ENCODE measurements at regions not wholly inside any gene's neighbourhood (a gene's known extent, or its start where the extent isn't known, plus 50 kb on each side); places are given as distances from the start of the nearest gene placed in this dataset.

DNA sequence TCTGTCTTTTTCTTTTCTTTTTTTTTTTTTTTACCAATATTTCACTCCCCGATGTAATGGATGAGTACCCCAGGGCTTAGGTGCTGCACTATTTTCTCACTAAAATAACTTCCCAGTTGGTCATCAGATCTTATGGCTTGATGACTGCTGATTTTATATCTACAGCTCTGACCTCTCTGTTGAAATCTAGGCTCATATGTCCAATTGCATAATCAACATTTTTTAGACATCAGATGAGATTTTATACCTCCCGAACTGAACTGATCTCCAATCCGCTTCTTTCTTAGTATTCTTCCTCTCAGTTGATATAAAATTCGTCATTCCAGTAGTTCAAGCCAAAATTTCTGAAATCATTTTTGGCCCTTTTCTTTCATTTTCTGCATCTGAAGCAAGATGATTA, 1236.5 kb downstream of the SLC16A7 start:
- DNase-seq (no peak), ATAC-seq (no peak)
- Mint-ChIP-seq H3K4me3 (no peak overlapping the region), H3K9me3 (peaks cover 9% of the 10 kb centered on the region), H3K4me1 (ENCODE audit: low read depth) (no peaks in the 10 kb centered on the region), H3K36me3 (ENCODE audit: insufficient read depth) (no peaks in the 10 kb centered on the region), H3K27me3 (ENCODE audit: low read depth) (no peaks in the 10 kb centered on the region)

DNA sequence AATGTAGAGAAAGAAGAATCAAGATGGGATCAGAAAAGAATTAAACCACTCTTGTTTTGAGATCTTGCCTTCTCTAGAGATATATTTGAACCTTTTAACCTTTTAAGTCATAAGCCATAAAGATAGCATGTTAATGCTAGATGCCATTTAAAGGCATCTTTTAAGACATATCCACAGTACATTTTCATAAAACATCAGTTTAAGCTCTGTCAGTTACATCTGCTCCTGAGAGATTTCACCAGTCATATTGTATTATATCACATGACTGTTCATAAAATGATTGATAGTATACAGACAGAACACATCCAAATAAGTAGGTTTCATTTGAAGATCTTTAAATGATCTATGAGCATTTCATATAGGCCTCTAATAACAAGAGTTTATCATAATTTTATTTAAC, 1238.5 kb downstream of the SLC16A7 start:
- H3K4me1 Mint-ChIP-seq (ENCODE audit: low read depth) = no peaks in the 10 kb centered on the region
- no peak for ATAC-seq
- no peaks in the 10 kb centered on the region for H3K36me3 Mint-ChIP-seq (ENCODE audit: insufficient read depth)
- no peak for DNase-seq
- no peaks in the 10 kb centered on the region for H3K27me3 Mint-ChIP-seq (ENCODE audit: low read depth)
- H3K4me3 Mint-ChIP-seq = no peak overlapping the region
- H3K9me3 Mint-ChIP-seq = peaks cover 2% of the 10 kb centered on the region

DNA sequence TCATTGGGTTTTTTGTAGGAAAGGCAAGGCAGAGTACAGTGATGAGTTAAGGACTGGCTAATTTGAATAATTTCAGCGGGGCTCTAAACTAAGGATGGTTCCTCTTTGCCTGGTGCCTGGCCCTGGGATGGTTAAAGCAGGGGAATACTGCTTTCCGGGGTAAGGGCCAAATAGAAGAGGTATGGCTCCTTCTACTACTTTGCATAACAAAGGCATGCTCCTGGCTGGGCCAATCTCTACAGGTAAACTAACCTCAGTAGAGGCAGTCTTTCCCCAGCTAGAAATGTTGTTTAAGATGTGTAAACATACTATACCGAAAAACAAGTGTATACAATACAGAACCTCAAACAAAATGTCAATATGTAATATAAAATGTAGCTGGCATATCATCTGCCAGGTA, 1239.0 kb downstream of the SLC16A7 start:
- ATAC-seq = no peak
- DNase-seq = no peak
- Mint-ChIP-seq H3K9me3 (no peaks in the 10 kb centered on the region), H3K4me1 (ENCODE audit: low read depth) (no peaks in the 10 kb centered on the region), H3K4me3 (no peak overlapping the region), H3K27me3 (ENCODE audit: low read depth) (no peaks in the 10 kb centered on the region), H3K36me3 (ENCODE audit: insufficient read depth) (no peaks in the 10 kb centered on the region)

DNA sequence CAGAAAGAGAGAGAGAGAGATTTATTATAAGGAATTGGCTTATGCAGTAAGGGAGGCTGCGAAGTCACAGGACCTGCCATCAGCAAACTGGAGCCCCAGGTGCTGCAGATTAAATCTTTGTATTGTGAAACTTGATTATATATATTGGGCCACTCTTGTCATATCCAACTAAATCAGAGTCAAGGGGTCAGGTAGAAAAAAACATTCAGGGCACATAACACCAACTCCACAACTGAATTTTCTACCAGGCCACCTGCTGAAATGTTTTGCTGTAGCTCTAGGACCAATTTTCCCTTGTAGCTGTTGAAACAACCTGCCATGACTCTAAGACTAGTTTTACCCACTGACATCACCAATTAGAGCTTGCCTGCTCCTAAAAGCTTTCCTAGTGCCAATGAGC, 1240.8 kb downstream of the SLC16A7 start:
- Mint-ChIP-seq H3K27me3 (ENCODE audit: low read depth) (no peaks in the 10 kb centered on the region), H3K4me3 (no peak overlapping the region), H3K9me3 (no peaks in the 10 kb centered on the region), H3K36me3 (ENCODE audit: insufficient read depth) (no peaks in the 10 kb centered on the region), H3K4me1 (ENCODE audit: low read depth) (no peaks in the 10 kb centered on the region)
- ATAC-seq = no peak
- DNase-seq = no peak

DNA sequence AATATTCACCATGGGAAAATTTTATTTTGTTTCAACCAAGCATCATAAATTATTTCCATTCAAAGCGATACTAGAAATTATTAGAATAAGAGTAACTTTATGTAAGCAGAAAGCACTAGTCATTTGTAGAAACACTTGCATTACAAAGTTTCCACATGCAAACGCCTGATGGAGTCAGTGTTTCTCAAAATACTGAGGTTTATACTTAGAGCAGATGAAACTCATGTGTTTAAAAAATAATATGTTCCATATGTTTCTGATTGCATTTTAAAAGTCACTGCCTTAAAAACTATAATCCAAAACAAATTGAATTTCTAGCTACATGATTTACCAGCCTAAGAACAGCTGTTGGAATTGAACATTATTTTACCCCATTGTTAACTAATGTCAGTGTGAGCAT, 1246.4 kb downstream of the SLC16A7 start:
- no peak overlapping the region for H3K4me3 Mint-ChIP-seq
- H3K4me1 Mint-ChIP-seq (ENCODE audit: low read depth) = no peaks in the 10 kb centered on the region
- H3K9me3 Mint-ChIP-seq = no peaks in the 10 kb centered on the region
- H3K36me3 Mint-ChIP-seq (ENCODE audit: insufficient read depth) = no peaks in the 10 kb centered on the region
- DNase-seq (no peak), ATAC-seq (no peak)
- H3K27me3 Mint-ChIP-seq (ENCODE audit: low read depth) = no peaks in the 10 kb centered on the region

DNA sequence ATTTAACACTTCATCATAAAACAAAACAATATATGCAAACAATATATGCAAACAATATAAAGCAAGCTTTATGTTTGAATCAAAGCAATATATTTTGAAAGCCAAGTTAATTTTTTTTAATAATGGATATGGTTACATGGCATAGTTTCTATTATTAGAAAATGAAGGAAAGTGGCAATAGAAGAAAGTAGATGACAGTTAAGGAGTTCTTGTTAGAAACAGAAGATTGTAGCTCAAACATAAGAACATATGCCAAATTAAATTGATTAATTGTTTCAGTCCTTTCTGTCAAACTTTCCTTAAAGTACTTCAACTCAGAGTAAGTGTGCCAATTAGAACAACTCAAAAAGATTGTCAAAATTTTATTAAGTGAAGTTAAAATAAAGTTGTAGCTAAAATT, 1248.3 kb downstream of the SLC16A7 start:
- DNase-seq (no peak), ATAC-seq (no peak)
- H3K9me3 Mint-ChIP-seq = peaks cover 5% of the 10 kb centered on the region
- H3K4me1 Mint-ChIP-seq (ENCODE audit: low read depth) = no peaks in the 10 kb centered on the region
- H3K36me3 Mint-ChIP-seq (ENCODE audit: insufficient read depth) = no peaks in the 10 kb centered on the region
- no peak overlapping the region for H3K4me3 Mint-ChIP-seq
- no peaks in the 10 kb centered on the region for H3K27me3 Mint-ChIP-seq (ENCODE audit: low read depth)

DNA sequence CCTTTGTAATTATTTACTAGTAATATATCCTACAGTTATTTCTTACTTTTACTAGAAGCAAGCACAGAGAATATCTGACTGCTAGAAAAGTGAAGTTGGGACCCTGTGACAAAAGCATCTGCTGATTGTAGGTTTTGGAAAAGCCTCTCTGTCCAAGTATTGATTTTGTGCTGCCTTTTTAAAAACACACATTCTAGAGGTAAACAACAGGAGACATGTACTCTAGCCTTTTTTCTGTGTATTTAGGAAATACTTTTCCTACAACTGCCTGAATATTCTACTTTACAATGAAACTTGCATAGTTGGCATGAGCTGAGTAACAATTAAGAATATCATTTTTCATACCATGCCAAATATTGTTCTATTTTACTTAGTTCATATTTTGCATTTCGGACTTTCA, 1249.0 kb downstream of the SLC16A7 start:
- no peaks in the 10 kb centered on the region for H3K27me3 Mint-ChIP-seq (ENCODE audit: low read depth)
- DNase-seq (no peak), ATAC-seq (no peak)
- H3K9me3 Mint-ChIP-seq = peaks cover 5% of the 10 kb centered on the region
- H3K4me3 Mint-ChIP-seq = no peak overlapping the region
- H3K36me3 Mint-ChIP-seq (ENCODE audit: insufficient read depth) = no peaks in the 10 kb centered on the region
- no peaks in the 10 kb centered on the region for H3K4me1 Mint-ChIP-seq (ENCODE audit: low read depth)

DNA sequence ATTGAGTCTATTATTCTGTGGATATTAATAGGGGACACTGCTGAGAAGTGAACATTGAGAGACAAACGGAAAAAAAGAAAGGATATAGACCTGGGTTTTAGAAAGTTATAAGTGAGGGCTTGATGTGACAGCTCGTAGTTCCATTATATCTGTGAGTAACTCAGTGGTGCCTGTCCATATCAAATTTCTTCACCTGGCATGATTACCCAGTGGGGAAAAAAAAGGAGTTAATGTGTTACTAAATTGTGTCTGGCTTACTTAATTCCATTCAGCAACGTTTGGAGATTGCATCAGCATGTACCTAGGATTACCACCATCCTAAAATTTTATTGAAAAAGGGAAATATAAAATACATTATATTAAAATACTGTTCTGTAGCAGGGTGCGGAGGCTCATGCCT, 1249.9 kb downstream of the SLC16A7 start:
- Mint-ChIP-seq H3K9me3 (peaks cover 5% of the 10 kb centered on the region), H3K27me3 (ENCODE audit: low read depth) (no peaks in the 10 kb centered on the region), H3K4me3 (no peak overlapping the region), H3K4me1 (ENCODE audit: low read depth) (no peaks in the 10 kb centered on the region), H3K36me3 (ENCODE audit: insufficient read depth) (no peaks in the 10 kb centered on the region)
- DNase-seq (no peak), ATAC-seq (no peak)

DNA sequence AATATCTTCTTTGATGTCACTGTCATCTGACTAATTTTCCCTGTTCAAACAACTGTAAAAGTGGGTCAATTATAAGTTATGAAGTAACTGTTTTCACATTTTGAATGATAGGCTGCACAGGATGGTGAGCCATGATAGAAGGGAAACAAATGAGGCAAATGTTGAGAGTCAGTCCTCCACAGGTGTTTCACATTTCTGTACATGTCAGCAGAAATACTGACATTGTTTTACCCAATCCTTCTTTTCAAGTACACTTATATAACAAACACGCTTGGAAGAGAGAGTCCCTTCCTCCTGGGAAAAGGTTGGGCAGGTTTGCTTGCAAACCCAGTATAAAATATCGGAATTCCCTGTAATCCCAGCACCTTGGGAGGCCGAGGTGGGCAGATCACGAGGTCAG, 1251.5 kb downstream of the SLC16A7 start:
- no peak overlapping the region for H3K4me3 Mint-ChIP-seq

DNA sequence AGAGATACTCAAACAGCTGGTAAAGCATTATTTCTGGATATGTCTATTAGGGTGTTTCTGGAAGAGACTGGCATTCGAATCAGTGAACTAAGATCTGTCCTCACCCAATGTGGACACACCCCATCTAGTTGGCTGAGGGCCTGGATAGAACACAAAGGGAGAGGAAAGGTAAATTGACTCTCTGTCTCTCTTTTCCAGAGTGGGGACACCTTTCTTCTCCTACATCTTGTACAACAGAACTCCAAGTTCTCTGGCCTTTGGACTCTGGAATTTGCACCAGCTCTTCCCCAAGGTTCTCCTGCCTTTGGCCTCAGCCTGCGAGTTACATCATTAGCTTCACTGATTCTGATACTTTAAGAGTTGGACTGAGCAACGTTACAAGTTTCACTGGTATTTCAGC, 1253.9 kb downstream of the SLC16A7 start:
- H3K4me1 Mint-ChIP-seq (ENCODE audit: low read depth) = no peaks in the 10 kb centered on the region
- ATAC-seq = no peak

More for the DNA sequence above, 1251.5 kb downstream of the SLC16A7 start:
- Mint-ChIP-seq H3K4me1 (ENCODE audit: low read depth) (no peaks in the 10 kb centered on the region), H3K27me3 (ENCODE audit: low read depth) (no peaks in the 10 kb centered on the region), H3K36me3 (ENCODE audit: insufficient read depth) (no peaks in the 10 kb centered on the region), H3K9me3 (peaks cover 5% of the 10 kb centered on the region)
- DNase-seq (no peak), ATAC-seq (no peak)

DNA sequence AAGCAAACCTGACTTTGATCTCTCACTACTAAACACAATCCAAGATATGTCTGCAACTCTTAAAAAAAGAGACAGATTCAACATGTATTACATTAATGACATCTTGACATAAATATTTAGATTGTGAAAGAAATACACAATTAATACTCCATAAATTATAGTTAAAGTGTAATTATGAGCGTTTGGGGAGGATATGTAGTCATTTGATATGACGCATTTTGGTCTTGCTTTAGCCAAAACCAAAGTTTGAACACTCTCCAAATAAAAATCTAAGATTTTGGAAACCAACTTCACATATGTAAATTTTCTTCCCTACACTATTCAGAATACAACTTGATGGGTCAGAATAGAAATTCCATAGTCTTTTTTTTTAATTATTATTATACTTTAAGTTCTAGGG, 1257.6 kb downstream of the SLC16A7 start:
- no peaks in the 10 kb centered on the region for H3K9me3 Mint-ChIP-seq
- no peaks in the 10 kb centered on the region for H3K27me3 Mint-ChIP-seq (ENCODE audit: low read depth)
- H3K36me3 Mint-ChIP-seq (ENCODE audit: insufficient read depth) = no peaks in the 10 kb centered on the region
- H3K4me3 Mint-ChIP-seq = no peak overlapping the region
- H3K4me1 Mint-ChIP-seq (ENCODE audit: low read depth) = no peaks in the 10 kb centered on the region
- ATAC-seq = no peak
- DNase-seq = no peak

More for the DNA sequence above, 1253.9 kb downstream of the SLC16A7 start:
- Mint-ChIP-seq H3K36me3 (ENCODE audit: insufficient read depth) (no peaks in the 10 kb centered on the region), H3K27me3 (ENCODE audit: low read depth) (no peaks in the 10 kb centered on the region), H3K4me3 (no peak overlapping the region), H3K9me3 (peaks cover 5% of the 10 kb centered on the region)
- DNase-seq = no peak

DNA sequence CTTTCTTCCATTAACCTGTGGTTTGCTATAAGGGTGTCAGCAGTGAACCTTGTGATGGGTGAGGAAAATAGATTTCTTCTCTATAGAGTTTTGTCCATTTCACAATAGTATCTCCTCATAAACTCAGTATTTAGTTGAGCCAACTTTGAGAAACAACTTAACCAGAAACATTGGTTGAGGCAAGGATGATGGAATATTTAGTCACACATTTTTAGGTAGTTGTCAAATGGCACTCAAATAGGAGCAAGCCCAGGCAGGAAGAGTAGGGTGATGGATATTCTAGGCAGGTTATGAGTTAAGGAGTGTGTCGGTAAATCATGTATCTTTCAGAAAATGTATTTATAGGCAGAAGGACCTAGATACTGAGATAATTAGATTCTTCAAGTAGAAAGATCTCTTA, 1267.6 kb downstream of the SLC16A7 start:
- H3K36me3 Mint-ChIP-seq (ENCODE audit: insufficient read depth) = no peaks in the 10 kb centered on the region
- H3K4me1 Mint-ChIP-seq (ENCODE audit: low read depth) = no peaks in the 10 kb centered on the region
- no peak for ATAC-seq
- no peak for DNase-seq
- no peak overlapping the region for H3K4me3 Mint-ChIP-seq
- peaks cover 4% of the 10 kb centered on the region for H3K9me3 Mint-ChIP-seq
- H3K27me3 Mint-ChIP-seq (ENCODE audit: low read depth) = no peaks in the 10 kb centered on the region

DNA sequence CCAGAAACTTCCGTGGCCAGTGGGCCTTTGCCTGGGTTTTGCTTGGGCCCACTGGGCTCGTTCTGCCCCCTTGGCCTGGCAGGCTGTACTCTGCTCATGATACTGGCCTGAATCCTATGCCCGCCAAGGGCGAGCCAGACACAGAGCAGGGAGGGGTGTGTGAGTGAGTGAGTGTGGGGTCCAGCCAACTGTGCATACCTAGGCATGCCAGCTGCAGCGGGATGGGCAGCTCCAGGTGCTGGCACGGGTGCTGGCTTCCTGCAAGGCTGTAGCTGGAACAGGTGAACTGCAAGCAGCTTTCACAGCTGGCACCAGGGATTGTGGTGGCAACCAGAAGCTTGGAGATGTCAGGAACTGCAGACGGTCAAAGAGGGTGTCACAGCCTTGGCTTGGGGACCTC, 1276.4 kb downstream of the SLC16A7 start:
- Mint-ChIP-seq H3K9me3 (peaks cover 5% of the 10 kb centered on the region), H3K27me3 (ENCODE audit: low read depth) (no peaks in the 10 kb centered on the region), H3K4me1 (ENCODE audit: low read depth) (no peaks in the 10 kb centered on the region), H3K36me3 (ENCODE audit: insufficient read depth) (no peaks in the 10 kb centered on the region), H3K4me3 (no peak overlapping the region)
- ATAC-seq = no peak
- DNase-seq = no peak

DNA sequence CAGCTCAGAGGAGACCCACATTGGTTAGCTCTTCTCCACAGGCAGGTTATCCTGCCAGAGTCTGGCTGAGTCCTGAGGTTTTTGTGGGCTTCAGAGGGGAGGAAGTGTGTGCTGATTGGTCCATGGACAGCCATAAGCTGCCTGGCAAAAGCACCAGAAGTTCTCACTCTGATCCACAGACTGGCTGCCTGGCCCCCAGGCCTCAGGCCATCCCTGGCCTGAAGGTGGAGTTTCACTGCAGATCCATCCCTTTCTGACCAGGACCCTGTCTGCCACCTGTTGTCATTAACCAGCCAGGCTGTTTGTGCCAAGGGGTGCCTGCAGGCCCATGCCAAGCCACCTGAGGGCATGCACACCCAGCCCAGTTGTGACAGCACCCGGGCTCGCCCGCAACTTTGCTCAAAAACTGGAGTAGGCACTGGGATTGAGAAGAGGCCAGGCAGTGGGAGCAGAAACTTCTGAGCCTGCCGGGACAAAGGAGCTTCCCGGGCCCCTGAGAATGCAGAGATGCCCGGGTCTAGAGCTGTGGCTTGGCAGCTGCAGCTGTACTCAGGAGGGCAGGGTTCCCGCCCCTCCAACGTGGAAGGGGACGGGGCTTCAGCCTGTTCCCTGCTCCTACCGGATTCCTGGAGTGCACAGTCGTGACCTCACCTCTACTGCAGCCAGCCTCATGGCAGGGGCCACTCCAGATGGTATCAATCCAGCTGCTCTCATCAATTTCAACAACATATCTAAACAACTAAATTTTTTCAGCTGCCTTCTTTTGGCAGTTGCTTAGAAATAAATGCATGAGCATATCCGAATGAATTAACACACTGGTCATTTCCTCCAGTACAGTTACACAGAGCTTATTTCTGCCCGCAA, 1277.3 kb downstream of the SLC16A7 start:
- Mint-ChIP-seq H3K9me3 (peaks cover 5% of the 10 kb centered on the region), H3K4me3 (no peak overlapping the region), H3K27me3 (ENCODE audit: low read depth) (no peaks in the 10 kb centered on the region), H3K36me3 (ENCODE audit: insufficient read depth) (no peaks in the 10 kb centered on the region), H3K4me1 (ENCODE audit: low read depth) (no peaks in the 10 kb centered on the region)
- ATAC-seq = no peak
- DNase-seq = no peak

DNA sequence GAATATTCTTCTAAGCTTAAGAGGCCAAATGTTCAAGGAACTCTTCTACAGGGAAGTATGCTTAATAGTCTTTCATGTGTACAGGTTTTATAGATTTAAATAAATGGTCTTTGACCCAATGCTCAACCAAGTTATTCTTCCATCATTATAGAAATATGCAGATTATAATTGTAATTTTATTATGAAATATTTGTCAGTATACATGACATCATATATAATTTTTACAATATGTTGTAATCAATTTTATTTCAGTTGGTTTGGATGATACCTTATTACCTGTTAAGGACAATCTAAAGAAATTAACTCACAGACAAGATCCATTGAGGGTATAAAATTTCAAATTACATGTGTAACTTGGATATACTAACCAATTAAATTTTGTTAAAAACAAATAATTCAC, 1278.3 kb downstream of the SLC16A7 start:
- ATAC-seq = no peak
- Mint-ChIP-seq H3K4me1 (ENCODE audit: low read depth) (no peaks in the 10 kb centered on the region), H3K4me3 (no peak overlapping the region), H3K9me3 (peaks cover 8% of the 10 kb centered on the region), H3K27me3 (ENCODE audit: low read depth) (no peaks in the 10 kb centered on the region), H3K36me3 (ENCODE audit: insufficient read depth) (no peaks in the 10 kb centered on the region)
- no peak for DNase-seq

Measured in activated T-cell treated with anti-CD3 and anti-CD28 coated beads, Interleukin-2, amount 50 U/mL, for 4 hours (primary cell).